Keratinocyte (primary cell): ENCODE measurements at regions not wholly inside any gene's neighbourhood (a gene's known extent, or its start where the extent isn't known, plus 50 kb on each side); places are given as distances from the start of the nearest gene placed in this dataset.

Experiments
- CTCF ChIP-seq, 3 experiments: IDR thresholded peaks in 1 of 3; conservative IDR thresholded peaks in 1 of 3; optimal IDR thresholded peaks in 1 of 3; 2 replicates in 2 of 3; 3 replicates in 1 of 3; pipeline versions ENCODE3 to v1.5.1; 2011; ENCODE audit warnings: low read length in 3 of 3, mild to moderate bottlenecking in 3 of 3, moderate library complexity in 2 of 3, control low read depth in 1 of 3, inconsistent platforms in 1 of 3; ENCODE audit not compliant: insufficient read depth in 2 of 3; ENCODE audit errors: extremely low read depth in 1 of 3
- EZH2 ChIP-seq: IDR thresholded peaks from one replicate; pipeline ENCODE4 v1.6.1; 2012; ENCODE audit warnings: inconsistent platforms, mild to moderate bottlenecking, low read length, moderate library complexity

GRCh38 chr1:81305997-81306452 is 494.7 kb upstream of the ADGRL2 start:
- TF ChIP-seq CTCF (optimal IDR thresholded peaks at IDR 0.05 in 1 of 3, IDR thresholded peaks at IDR 0.05 in 1 of 3, conservative IDR thresholded peaks at IDR 0.05 in 1 of 3; ENCODE audit: extremely low read depth in 1 of 3, insufficient read depth in 2 of 3, low read length in 3 of 3) = peak in 2 of 3 experiments; percentile 20 to 51
- no peak for TF ChIP-seq EZH2
